Choroid plexus epithelial cell (primary cell): ENCODE measurements at regions not wholly inside any gene's neighbourhood (a gene's known extent, or its start where the extent isn't known, plus 50 kb on each side); places are given as distances from the start of the nearest gene placed in this dataset.

Experiments
- DNase-seq: peaks from one replicate; pipeline ENCODE4 v3.0.0-alpha.2; 2010; ENCODE audit warnings: low read depth
- H3K4me3 ChIP-seq: 2 replicates; pipeline ENCODE4 v1.5.1; 2011; ENCODE audit warnings: low read depth, mild to moderate bottlenecking, control low read depth, low read length, moderate library complexity
- TF ChIP-seq, protein P1 (sequence below): conservative IDR thresholded peaks from 2 replicates; pipeline ENCODE4 v1.5.1; 2011; ENCODE audit warnings: low read depth, mild to moderate bottlenecking, control low read depth, inconsistent platforms, low read length, moderate library complexity

DNA sequence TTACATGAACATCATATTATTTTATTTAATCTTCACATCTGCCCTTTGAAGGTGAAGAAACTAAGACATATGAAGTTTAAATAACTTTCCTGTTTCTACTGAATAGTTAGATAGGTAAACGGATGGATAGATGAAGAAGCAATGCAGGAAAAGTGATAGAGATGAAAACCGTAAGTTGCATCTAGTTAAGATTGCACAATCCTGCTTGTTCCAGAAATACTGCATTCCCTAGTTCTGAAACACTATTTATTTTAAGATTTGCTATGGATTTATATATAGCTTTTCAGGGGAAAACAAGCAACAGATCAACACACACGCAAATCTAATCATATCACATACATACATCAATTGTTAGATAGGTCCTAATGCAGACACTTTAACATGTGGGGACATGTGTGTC, 512.7 kb upstream of the C16orf82 start:
- TF ChIP-seq, protein P1, sequence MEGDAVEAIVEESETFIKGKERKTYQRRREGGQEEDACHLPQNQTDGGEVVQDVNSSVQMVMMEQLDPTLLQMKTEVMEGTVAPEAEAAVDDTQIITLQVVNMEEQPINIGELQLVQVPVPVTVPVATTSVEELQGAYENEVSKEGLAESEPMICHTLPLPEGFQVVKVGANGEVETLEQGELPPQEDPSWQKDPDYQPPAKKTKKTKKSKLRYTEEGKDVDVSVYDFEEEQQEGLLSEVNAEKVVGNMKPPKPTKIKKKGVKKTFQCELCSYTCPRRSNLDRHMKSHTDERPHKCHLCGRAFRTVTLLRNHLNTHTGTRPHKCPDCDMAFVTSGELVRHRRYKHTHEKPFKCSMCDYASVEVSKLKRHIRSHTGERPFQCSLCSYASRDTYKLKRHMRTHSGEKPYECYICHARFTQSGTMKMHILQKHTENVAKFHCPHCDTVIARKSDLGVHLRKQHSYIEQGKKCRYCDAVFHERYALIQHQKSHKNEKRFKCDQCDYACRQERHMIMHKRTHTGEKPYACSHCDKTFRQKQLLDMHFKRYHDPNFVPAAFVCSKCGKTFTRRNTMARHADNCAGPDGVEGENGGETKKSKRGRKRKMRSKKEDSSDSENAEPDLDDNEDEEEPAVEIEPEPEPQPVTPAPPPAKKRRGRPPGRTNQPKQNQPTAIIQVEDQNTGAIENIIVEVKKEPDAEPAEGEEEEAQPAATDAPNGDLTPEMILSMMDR = no peak
- no peak overlapping the region for H3K4me3 ChIP-seq
- DNase-seq = no peak

DNA sequence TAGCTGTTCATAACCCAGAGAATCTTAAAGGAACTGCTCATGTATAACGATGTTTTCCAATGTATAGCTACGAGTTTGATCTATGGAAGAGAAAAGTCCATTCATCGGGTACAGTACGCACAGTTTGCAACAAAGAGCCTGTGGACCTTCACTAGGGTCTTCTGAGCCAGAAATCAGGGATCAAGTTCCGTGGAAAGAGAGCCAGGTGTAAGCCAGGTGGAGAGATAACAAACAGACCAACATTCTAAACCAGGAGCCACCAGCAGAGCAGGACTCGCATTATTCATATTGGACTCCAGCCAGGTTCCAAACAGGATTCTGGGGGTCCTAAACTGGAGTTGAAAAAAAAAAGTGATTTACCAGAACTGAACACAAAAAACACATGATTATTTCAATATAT, 505.4 kb upstream of the C16orf82 start:
- no peak for DNase-seq
- H3K4me3 ChIP-seq = no peak overlapping the region
- TF ChIP-seq, protein P1 = no peak

DNA sequence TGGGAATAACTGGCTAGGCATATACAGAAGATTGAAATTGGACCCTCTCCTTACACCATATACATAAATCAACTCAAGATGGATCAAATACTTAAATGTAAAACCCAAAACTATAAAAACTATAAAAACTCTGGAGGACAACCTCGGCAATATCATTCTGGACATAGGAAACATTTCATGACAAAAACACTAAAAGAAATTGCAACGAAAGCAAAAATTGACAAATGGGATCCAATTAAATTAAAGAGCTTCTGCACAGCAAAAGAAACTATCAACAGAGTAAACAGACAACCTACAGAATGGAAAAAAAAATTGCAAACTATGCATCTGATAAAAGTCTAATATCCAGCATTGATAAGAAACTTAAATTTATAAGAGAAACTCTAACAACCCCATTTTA, 503.7 kb upstream of the C16orf82 start:
- no peak for DNase-seq
- H3K4me3 ChIP-seq = no peak overlapping the region
- TF ChIP-seq, protein P1 = no peak

DNA sequence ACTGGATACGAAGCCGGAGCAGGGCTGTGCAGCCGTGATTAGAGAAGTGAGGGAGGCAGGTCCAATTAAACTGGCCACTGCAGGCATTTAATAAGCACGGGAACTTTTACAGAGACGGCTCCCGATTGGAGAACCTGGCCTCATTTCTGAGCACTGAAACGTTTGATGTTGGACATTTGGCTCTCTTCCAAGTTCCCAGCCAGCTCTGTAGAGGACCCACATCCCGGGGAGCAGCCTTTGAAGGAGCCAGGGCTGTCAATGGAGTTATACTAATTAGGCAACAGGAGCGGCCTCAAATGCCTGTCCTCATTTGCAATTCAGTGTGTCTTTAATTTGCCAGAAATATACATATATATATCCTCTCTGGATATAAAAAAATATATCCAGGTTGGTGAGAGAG, 499.4 kb upstream of the C16orf82 start:
- no peak for DNase-seq
- no peak overlapping the region for H3K4me3 ChIP-seq

DNA sequence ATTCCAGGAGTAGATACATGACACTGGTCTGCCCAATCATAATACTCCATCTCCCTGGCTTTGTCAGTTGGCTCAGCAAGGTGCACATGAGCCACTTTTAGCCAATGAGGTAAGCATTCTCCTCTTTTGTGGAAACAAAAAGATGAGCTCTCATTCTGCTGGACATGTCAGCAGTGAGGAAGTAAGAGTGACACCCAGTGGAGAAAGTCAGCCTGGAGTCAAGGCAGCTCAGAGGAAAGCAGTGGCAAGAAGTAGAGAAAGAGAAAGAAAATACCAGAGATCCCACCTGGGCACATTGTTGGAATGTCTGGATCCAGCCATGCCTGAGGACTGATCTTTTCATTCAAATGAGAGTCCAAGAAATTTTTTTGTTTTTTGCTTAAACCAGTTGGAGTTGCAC, 496.9 kb upstream of the C16orf82 start:
- peak; percentile 29 for DNase-seq
- H3K4me3 ChIP-seq = no peak overlapping the region

More for the DNA sequence above, 499.4 kb upstream of the C16orf82 start:
- TF ChIP-seq, protein P1 = no peak

DNA sequence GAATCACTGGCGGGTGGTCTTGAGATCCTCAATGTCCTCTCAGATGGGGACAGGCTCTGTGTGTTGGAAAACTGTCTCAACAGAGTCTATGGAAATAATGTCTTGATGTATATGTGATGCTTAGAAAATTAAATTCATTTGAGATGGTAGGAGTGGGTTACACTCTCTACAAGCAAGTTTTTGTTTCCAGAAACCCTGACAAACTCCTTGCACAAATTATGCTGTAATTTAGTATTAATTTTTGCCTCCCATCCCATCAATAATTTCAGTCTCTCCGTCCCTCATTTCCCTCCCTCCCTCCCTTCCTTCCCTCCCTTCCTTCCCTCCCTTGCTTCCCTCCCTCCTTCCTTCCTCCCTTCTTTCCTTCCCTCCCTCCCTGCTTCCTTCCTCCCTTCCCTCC, 488.0 kb upstream of the C16orf82 start:
- TF ChIP-seq, protein P1 = no peak
- H3K4me3 ChIP-seq = no peak overlapping the region
- DNase-seq = no peak

More for the DNA sequence above, 496.9 kb upstream of the C16orf82 start:
- TF ChIP-seq, protein P1 = peak; percentile 55

DNA sequence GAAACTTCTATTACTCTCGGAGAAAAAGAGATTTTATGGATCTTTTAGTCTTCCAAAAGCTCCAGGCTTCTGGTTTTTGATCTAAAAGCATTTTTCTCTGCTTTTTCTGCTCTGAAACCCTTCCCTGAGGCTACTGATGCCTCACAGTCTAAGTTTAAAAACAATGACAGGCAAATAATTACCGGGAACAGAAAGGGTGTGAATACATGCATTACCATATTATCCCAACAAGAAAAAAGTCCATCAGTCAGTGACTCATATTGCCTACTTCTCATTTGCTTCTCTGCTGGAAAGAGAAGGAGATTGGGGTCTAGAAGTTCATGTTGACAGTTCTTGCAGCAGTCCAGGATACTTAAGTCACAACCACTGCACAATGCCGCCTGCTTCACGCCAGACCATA, 482.9 kb upstream of the C16orf82 start:
- TF ChIP-seq, protein P1 = no peak
- no peak overlapping the region for H3K4me3 ChIP-seq
- DNase-seq = no peak
